SU-DHL-6 (cell line): ENCODE measurements at regions not wholly inside any gene's neighbourhood (a gene's known extent, or its start where the extent isn't known, plus 50 kb on each side); places are given as distances from the start of the nearest gene placed in this dataset.

ENCODE experiments used
- CTCF ChIP-seq: fragments of 200-600 bp; sonication (generic); IDR thresholded peaks from one replicate; pipeline ENCODE4 v1.5.1; 2017; ENCODE audit warnings: antibody characterized with exemption, mild to moderate bottlenecking, low read length, moderate library complexity; ENCODE audit not compliant: insufficient read depth, poor library complexity, severe bottlenecking
- EZH2phosphoT487 ChIP-seq: fragments of 200-600 bp; sonication (generic), shearing (Covaris generic); conservative IDR thresholded peaks from 2 replicates; pipeline ENCODE4 v1.6.1; 2018; ENCODE audit warnings: mild to moderate bottlenecking, antibody characterized with exemption, low read length, moderate library complexity, mixed read lengths

GRCh38 chr3:163582967-163583366 is 1495.3 kb downstream of the SI start:
- no peak for TF ChIP-seq CTCF
- TF ChIP-seq EZH2phosphoT487 = no peak
